ENCODE measurements at regions not wholly inside any gene's neighbourhood (a gene's known extent, or its start where the extent isn't known, plus 50 kb on each side); places are given as distances from the start of the nearest gene placed in this dataset.
A peak's percentile ranks its signal among the peaks of the same experiment; 100 is the strongest.
"Not testable (repeated sequence)": the region's sequence is repeated elsewhere in the genome, so short reads cannot be mapped to it uniquely, and the experiment has no call there.

DNA sequence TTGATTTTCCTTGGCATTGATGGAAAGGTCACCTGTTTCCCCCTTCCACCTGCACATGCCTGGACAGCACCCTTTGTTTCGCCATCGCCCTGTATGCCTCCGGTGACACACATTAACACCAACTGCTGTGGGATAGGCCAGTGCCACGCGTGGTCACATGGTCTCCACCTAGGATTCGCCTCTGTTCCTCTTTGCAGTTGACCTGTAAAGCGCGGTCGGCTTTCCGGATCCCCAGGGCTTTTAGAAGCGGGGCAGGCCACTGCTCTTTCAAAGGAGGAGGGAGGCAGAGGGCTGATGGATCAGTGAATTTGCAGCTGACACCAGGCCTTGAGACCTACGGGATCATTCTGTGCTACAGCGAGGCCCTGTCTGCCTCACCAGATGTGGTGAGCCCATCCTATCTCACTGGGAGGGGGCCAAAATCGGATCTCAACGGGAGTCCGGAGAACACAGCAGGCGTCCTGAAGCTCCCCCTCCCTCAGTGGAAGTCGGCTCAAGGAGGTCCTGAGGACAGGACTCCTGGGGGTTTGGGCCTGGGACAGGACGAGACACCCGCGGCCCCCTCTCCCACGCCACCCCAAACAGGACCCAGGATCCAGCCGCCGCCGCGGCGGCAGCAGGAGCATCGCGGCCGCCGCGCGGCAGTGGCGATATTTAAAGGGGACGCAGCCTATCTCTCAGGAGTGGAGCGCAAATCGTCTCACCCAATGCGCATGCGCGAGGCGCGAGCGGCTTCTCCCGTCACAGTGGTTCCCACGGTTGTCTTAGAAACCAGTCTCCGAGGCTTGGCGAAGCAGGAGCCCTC lies 973.8 kb upstream of the DEFB115 start:
- H3K27me3 ChIP-seq (ENCODE audit: control insufficient read depth in 1 of 2, insufficient read depth in 2 of 2, low read length in 2 of 2); H3K4me1 ChIP-seq (ENCODE audit: control insufficient read depth in 2 of 2, insufficient read depth in 2 of 2, low read length in 1 of 2); H3K9me3 ChIP-seq (ENCODE audit: control insufficient read depth in 2 of 2, insufficient read depth in 1 of 2, low read depth in 1 of 2, low read length in 1 of 2); H3K27ac ChIP-seq (ENCODE audit: low read depth in 2 of 2, low read length in 1 of 2); H3K36me3 ChIP-seq (ENCODE audit: control insufficient read depth in 2 of 2, insufficient read depth in 2 of 2, low read length in 1 of 2): not testable (repeated sequence)
- H3K4me3 ChIP-seq (ENCODE audit: low read depth in 1 of 2, low read length in 2 of 2) = peak overlapping the region in 1 of 2 donors; percentile 39
- 26 to 36% methylated on average over 47 of the region's 47 CpGs for WGBS, 2 donors

GRCh38 chr20:30284281-30284905 lies 973.1 kb upstream of the DEFB115 start:
- peak overlapping the region in 1 of 2 donors; percentile 39 for H3K4me3 ChIP-seq (ENCODE audit: low read depth in 1 of 2, low read length in 2 of 2)
- peaks cover 0 to 6% of the 10 kb centered on the region in 2 donors for H3K9me3 ChIP-seq (ENCODE audit: control insufficient read depth in 2 of 2, insufficient read depth in 1 of 2, low read depth in 1 of 2, low read length in 1 of 2)
- no peaks in the 10 kb centered on the region for H3K36me3 ChIP-seq (ENCODE audit: control insufficient read depth in 2 of 2, insufficient read depth in 2 of 2, low read length in 1 of 2)
- H3K4me1 ChIP-seq (ENCODE audit: control insufficient read depth in 2 of 2, insufficient read depth in 2 of 2, low read length in 1 of 2) = peaks cover 0 to 4% of the 10 kb centered on the region in 2 donors
- H3K27ac ChIP-seq (ENCODE audit: low read depth in 2 of 2, low read length in 1 of 2) = no peak overlapping the region
- no peaks in the 10 kb centered on the region for H3K27me3 ChIP-seq (ENCODE audit: control insufficient read depth in 1 of 2, insufficient read depth in 2 of 2, low read length in 2 of 2)
- WGBS, 2 donors = 50 to 67% methylated on average over 33 of the region's 33 CpGs

DNA sequence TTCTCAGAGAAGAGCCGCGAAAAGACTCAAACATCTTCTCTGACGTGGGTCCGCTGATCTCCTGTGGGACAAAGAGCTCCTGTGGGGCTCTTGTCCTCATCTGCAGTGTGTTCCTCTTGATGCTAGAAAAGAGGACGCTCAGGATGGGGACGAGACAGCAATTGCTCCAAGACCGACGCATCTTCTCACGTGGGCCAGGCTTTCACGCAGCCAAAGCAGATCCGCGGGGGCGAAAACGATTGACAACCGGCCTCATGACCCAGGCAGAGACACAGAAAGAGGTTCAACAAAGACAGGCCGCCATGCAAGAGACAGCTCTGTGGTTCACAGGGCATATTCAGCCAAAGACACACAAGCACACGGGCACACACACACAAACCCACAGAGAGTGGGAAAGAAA lies 971.8 kb upstream of the DEFB115 start:
- Histone ChIP-seq H3K9me3 (ENCODE audit: control insufficient read depth in 2 of 2, insufficient read depth in 1 of 2, low read depth in 1 of 2, low read length in 1 of 2) (peaks cover 0 to 6% of the 10 kb centered on the region in 2 donors), H3K27ac (ENCODE audit: low read depth in 2 of 2, low read length in 1 of 2) (no peak overlapping the region), H3K27me3 (ENCODE audit: control insufficient read depth in 1 of 2, insufficient read depth in 2 of 2, low read length in 2 of 2) (no peaks in the 10 kb centered on the region), H3K36me3 (ENCODE audit: control insufficient read depth in 2 of 2, insufficient read depth in 2 of 2, low read length in 1 of 2) (no peaks in the 10 kb centered on the region), H3K4me1 (ENCODE audit: control insufficient read depth in 2 of 2, insufficient read depth in 2 of 2, low read length in 1 of 2) (peaks cover 0 to 4% of the 10 kb centered on the region in 2 donors), H3K4me3 (ENCODE audit: low read depth in 1 of 2, low read length in 2 of 2) (no peak overlapping the region)
- WGBS, 2 donors = 89 to 93% methylated on average over 17 of the region's 17 CpGs

DNA sequence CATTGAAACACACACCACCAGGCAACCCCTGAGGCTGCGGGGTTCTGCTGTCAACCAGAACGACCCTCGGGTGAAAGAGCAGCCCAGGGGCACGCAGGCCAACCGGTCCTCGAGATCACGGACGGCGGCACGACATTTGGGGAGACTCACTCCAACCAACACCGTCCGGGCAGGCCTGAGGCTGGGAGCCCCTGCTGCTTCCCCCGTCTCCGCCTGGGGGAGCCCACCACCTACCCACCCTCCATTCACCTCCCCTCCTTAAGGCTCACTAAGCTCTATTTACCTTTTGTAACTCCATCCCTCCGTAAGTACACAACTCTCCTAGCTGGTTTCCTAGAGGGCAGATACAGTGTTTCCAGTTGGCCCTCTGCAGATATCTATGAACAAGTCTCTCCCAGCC lies 971.3 kb upstream of the DEFB115 start:
- no peak overlapping the region for H3K4me3 ChIP-seq (ENCODE audit: low read depth in 1 of 2, low read length in 2 of 2)

DNA sequence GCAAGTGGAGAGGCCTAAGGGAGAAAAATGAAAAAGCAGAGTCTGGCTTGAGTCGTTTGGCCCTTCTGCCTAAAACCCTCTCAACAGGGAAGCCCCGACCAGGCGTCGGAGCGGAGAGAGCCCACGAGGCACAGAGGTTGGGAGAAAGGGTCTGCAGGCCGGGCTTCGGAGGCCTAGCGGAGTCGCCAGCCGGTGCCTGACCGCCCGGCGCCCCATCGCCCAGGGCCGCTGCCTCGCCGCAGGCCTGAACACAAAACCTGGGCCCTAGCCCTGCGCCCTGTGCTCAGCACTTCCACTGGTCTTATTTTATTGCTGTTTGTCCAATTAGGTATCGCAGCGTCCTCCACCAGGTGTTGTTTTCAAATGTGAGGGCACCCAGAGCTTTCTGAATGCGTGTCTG lies 970.0 kb upstream of the DEFB115 start:
- not testable (repeated sequence) for H3K27ac ChIP-seq (ENCODE audit: low read depth in 2 of 2, low read length in 1 of 2); H3K27me3 ChIP-seq (ENCODE audit: control insufficient read depth in 1 of 2, insufficient read depth in 2 of 2, low read length in 2 of 2); H3K36me3 ChIP-seq (ENCODE audit: control insufficient read depth in 2 of 2, insufficient read depth in 2 of 2, low read length in 1 of 2); H3K4me3 ChIP-seq (ENCODE audit: low read depth in 1 of 2, low read length in 2 of 2); H3K4me1 ChIP-seq (ENCODE audit: control insufficient read depth in 2 of 2, insufficient read depth in 2 of 2, low read length in 1 of 2); H3K9me3 ChIP-seq (ENCODE audit: control insufficient read depth in 2 of 2, insufficient read depth in 1 of 2, low read depth in 1 of 2, low read length in 1 of 2)
- WGBS, 2 donors = 87 to 90% methylated on average over 22 of the region's 22 CpGs

More for the DNA sequence above, 971.3 kb upstream of the DEFB115 start:
- H3K4me1 ChIP-seq (ENCODE audit: control insufficient read depth in 2 of 2, insufficient read depth in 2 of 2, low read length in 1 of 2) = peaks cover 0 to 4% of the 10 kb centered on the region in 2 donors
- peaks cover 0 to 6% of the 10 kb centered on the region in 2 donors for H3K9me3 ChIP-seq (ENCODE audit: control insufficient read depth in 2 of 2, insufficient read depth in 1 of 2, low read depth in 1 of 2, low read length in 1 of 2)
- no peak overlapping the region for H3K27ac ChIP-seq (ENCODE audit: low read depth in 2 of 2, low read length in 1 of 2)
- H3K27me3 ChIP-seq (ENCODE audit: control insufficient read depth in 1 of 2, insufficient read depth in 2 of 2, low read length in 2 of 2) = no peaks in the 10 kb centered on the region
- no peaks in the 10 kb centered on the region for H3K36me3 ChIP-seq (ENCODE audit: control insufficient read depth in 2 of 2, insufficient read depth in 2 of 2, low read length in 1 of 2)
- 66 to 78% methylated on average over 11 to 15 of the region's 15 CpGs for WGBS, 2 donors

GRCh38 chr20:30288346-30288745 lies 969.1 kb upstream of the DEFB115 start:
- 66 to 69% methylated on average over 10 of the region's 10 CpGs for WGBS, 2 donors
- H3K36me3 ChIP-seq (ENCODE audit: control insufficient read depth in 2 of 2, insufficient read depth in 2 of 2, low read length in 1 of 2) = no peaks in the 10 kb centered on the region
- H3K9me3 ChIP-seq (ENCODE audit: control insufficient read depth in 2 of 2, insufficient read depth in 1 of 2, low read depth in 1 of 2, low read length in 1 of 2) = peaks cover 0 to 6% of the 10 kb centered on the region in 2 donors
- no peaks in the 10 kb centered on the region for H3K27me3 ChIP-seq (ENCODE audit: control insufficient read depth in 1 of 2, insufficient read depth in 2 of 2, low read length in 2 of 2)
- no peak overlapping the region for H3K27ac ChIP-seq (ENCODE audit: low read depth in 2 of 2, low read length in 1 of 2)
- peaks cover 0 to 4% of the 10 kb centered on the region in 2 donors for H3K4me1 ChIP-seq (ENCODE audit: control insufficient read depth in 2 of 2, insufficient read depth in 2 of 2, low read length in 1 of 2)
- H3K4me3 ChIP-seq (ENCODE audit: low read depth in 1 of 2, low read length in 2 of 2) = no peak overlapping the region

DNA sequence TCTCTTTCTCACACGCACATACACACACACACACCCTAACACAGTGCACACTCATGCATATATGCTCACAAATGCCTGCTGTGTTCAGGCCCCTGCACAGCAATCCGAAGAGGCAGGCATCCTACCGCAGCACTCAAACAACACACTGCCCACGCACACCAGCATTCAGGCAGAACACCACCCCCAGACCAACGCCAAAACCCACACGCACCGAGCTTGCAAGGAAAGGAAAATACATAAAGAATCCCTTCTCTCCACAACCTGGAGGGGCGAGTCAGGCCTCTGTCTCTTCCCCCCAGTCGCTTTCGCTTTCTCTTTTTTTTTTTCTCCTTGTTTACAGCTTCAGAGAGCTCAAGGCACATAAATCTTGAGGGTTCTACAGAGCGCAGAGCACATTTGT lies 968.4 kb upstream of the DEFB115 start:
- not testable (repeated sequence) for H3K36me3 ChIP-seq (ENCODE audit: control insufficient read depth in 2 of 2, insufficient read depth in 2 of 2, low read length in 1 of 2); H3K27me3 ChIP-seq (ENCODE audit: control insufficient read depth in 1 of 2, insufficient read depth in 2 of 2, low read length in 2 of 2); H3K4me1 ChIP-seq (ENCODE audit: control insufficient read depth in 2 of 2, insufficient read depth in 2 of 2, low read length in 1 of 2); H3K27ac ChIP-seq (ENCODE audit: low read depth in 2 of 2, low read length in 1 of 2); H3K4me3 ChIP-seq (ENCODE audit: low read depth in 1 of 2, low read length in 2 of 2); H3K9me3 ChIP-seq (ENCODE audit: control insufficient read depth in 2 of 2, insufficient read depth in 1 of 2, low read depth in 1 of 2, low read length in 1 of 2)
- 22 to 50% methylated on average over 11 of the region's 11 CpGs for WGBS, 2 donors

DNA sequence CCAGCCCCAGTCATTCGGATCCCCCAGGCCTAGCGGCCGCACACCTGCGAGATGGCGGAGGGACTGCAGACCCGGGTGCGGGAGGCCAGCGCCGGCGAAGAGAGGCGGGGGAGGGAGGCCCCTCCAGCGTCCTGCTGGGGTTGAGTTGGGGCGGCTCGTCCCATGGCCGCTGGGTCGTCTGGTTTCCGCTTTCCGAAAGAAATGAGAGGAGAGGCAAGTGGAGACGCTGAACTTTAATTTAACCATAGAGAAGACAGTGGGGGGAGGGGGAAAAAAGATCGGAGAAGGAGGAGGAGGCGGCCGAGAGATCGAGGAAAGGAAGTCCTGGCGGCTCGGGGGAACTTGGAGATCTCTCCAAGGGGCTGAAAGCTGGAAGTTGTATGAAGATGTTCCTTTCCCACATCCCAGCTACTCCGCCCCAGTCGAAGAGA lies 967.7 kb upstream of the DEFB115 start:
- 26 to 46% methylated on average over 27 of the region's 27 CpGs for WGBS, 2 donors
- H3K4me1 ChIP-seq (ENCODE audit: control insufficient read depth in 2 of 2, insufficient read depth in 2 of 2, low read length in 1 of 2); H3K27me3 ChIP-seq (ENCODE audit: control insufficient read depth in 1 of 2, insufficient read depth in 2 of 2, low read length in 2 of 2); H3K36me3 ChIP-seq (ENCODE audit: control insufficient read depth in 2 of 2, insufficient read depth in 2 of 2, low read length in 1 of 2); H3K9me3 ChIP-seq (ENCODE audit: control insufficient read depth in 2 of 2, insufficient read depth in 1 of 2, low read depth in 1 of 2, low read length in 1 of 2): not testable (repeated sequence)
- H3K27ac ChIP-seq (ENCODE audit: low read depth in 2 of 2, low read length in 1 of 2) = peak overlapping the region in 1 of 2 donors; percentile 70
- peak overlapping the region in 1 of 2 donors; percentile 35 for H3K4me3 ChIP-seq (ENCODE audit: low read depth in 1 of 2, low read length in 2 of 2)

GRCh38 chr20:30290361-30291063 lies 967.0 kb upstream of the DEFB115 start:
- WGBS, 2 donors = 25 to 26% methylated on average over 26 to 27 of the region's 27 CpGs
- peak overlapping the region in 1 of 2 donors; percentile 32 for H3K4me3 ChIP-seq (ENCODE audit: low read depth in 1 of 2, low read length in 2 of 2)
- H3K9me3 ChIP-seq (ENCODE audit: control insufficient read depth in 2 of 2, insufficient read depth in 1 of 2, low read depth in 1 of 2, low read length in 1 of 2) = not testable (repeated sequence)

More at GRCh38 chr20:30290361-30291063, 967.0 kb upstream of the DEFB115 start:
- H3K27ac ChIP-seq (ENCODE audit: low read depth in 2 of 2, low read length in 1 of 2) = peak overlapping the region in 1 of 2 donors; percentile 39
- not testable (repeated sequence) for H3K4me1 ChIP-seq (ENCODE audit: control insufficient read depth in 2 of 2, insufficient read depth in 2 of 2, low read length in 1 of 2); H3K36me3 ChIP-seq (ENCODE audit: control insufficient read depth in 2 of 2, insufficient read depth in 2 of 2, low read length in 1 of 2); H3K27me3 ChIP-seq (ENCODE audit: control insufficient read depth in 1 of 2, insufficient read depth in 2 of 2, low read length in 2 of 2)
